ENCODE measurements at regions not wholly inside any gene's neighbourhood (a gene's known extent, or its start where the extent isn't known, plus 50 kb on each side); places are given as distances from the start of the nearest gene placed in this dataset.

- TF ChIP-seq CTCF (IDR thresholded peaks at IDR 0.05; ENCODE audit: poor library complexity) (no peak), EZH2 (IDR thresholded peaks at IDR 0.05; ENCODE audit: borderline replicate concordance) (no peak), EZH2phosphoT487 (IDR thresholded peaks at IDR 0.05; ENCODE audit: low read depth, severe bottlenecking, unreplicated experiment) (no peak)
These were observed 151.8 kb downstream of the IRS1 start for GRCh38 chr2:226647621-226648518.

All from hepatocyte (in vitro differentiated cells).